ENCODE measurements at regions not wholly inside any gene's neighbourhood (a gene's known extent, or its start where the extent isn't known, plus 50 kb on each side); places are given as distances from the start of the nearest gene placed in this dataset.
"Not testable (repeated sequence)": the region's sequence is repeated elsewhere in the genome, so short reads cannot be mapped to it uniquely, and the experiment has no call there.

DNA sequence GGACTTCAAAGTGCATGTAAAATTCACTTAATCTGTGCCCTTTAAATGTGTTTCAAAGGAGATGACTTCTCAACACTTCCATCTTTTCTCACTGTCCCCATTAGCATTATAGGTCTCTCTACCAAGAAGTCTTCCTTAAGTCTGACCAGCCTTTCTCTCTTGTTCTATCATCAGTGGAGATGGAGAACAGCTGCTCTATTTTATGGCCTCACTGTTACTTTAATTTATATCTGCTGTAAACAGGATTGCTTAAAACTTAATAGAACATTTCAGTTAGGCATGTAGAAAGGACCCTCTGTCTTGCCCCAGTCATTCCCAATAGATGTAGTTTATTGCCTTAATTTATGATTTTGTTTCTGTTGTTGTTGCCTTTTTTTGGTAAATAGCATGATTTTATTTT, 86.0 kb upstream of the CDC42EP3 start:
- DNase-seq (ENCODE audit: extremely low read depth, low read depth, low spot score) = not testable (repeated sequence)

DNA sequence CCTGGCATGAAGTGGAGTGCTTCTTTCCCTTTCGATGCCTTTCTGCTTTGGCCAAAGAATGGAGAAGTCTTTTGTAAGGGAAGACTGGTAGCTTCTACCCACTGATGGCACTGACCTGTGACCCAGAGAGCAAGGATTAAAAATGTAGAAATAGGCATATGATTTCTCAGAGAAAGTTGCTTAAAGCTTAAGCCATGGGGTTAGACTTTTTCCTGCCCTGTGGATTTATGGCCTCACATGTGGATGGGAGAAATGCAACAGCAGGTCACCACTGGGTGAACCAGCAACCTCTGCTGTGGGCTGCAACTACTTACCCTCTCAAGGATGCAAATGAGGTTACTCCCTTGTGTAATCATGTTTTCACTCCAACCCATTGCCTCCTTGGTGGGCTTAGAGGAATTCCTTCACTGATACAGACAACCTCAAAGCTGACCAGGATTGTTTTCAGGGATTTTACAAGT, 86.7 kb upstream of the CDC42EP3 start:
- not testable (repeated sequence) for DNase-seq (ENCODE audit: extremely low read depth, low read depth, low spot score)

DNA sequence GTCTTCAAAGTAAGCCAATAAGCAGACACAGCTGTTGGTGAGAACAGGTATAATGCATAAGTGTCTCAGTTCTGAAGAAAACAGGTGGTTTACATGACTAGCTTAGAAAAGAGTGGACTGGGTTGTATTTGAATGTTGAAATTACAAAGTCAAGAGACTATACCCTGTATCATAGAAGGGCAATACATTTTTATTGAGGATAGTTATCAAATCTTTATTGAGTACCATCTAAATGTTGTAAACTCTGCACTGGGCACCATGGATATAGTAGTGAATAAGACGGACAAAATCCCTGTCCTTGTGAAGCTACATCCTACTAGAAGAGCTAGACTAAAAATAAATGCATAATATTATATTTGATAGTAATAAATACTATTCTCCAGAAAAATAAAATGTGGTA, 88.5 kb upstream of the CDC42EP3 start:
- not testable (repeated sequence) for DNase-seq (ENCODE audit: extremely low read depth, low read depth, low spot score)

DNA sequence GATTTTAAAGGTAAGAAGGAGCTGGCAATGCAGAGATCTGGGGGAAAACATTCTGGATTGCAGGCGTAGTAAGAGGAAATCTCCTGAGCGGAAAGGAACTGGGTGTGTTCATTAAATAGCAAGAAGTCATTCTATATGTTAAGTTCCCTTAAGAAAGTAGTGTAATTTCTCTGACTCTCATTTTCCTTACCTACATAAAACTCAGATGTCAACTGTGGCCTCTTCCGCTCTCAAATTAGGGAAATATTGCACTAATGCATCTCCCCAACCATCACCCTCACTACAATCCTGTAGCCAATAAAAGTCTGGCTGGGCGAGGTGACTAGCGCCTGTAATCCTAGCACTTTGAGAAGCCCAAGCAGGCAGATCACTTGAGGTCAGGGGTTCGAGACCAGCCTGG, 89.0 kb upstream of the CDC42EP3 start:
- no peak for DNase-seq (ENCODE audit: extremely low read depth, low read depth, low spot score)

- not testable (repeated sequence) for DNase-seq (ENCODE audit: extremely low read depth, low read depth, low spot score)
Measured at GRCh38 chr2:37762281-37762680, 90.8 kb upstream of the CDC42EP3 start.

DNA sequence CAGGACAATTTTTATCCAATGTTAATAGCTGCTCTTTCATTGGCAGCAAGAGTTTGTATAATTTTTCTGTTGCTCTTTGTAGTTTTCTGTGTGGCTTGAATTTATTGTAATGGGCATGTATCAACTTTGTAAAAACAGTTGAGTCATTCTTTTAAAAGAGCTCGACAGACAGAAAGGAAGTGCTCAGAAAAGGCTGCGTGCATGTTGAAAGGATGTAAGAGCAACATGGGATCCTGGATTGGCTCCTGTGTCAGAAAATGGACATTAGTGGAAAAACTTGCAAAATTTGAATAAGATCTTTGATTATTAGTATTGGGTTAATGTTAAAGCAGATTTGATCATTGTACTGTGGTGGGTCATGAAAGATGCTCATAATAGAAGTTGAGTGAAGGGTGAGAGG, 93.3 kb upstream of the CDC42EP3 start:
- no peak for DNase-seq (ENCODE audit: extremely low read depth, low read depth, low spot score)

DNA sequence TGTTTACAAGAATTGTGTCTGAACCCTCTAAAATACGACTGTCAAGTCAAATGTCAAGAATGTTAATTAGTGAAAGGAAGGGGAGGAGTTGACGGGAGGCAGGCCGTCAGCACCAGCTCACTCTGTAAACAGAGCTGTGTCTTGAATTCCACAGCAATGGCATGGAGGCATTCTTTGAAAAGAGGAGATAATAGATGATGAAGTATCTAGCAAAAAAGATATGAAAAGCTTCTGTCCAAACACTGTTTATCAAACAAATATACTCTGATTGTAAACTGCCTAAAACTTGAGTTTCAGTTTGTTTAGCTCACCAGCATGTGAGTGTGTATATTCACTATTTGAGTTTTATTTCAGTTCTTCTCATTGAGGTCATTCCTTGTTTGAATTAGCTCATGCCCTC, 94.7 kb upstream of the CDC42EP3 start:
- DNase-seq (ENCODE audit: extremely low read depth, low read depth, low spot score) = no peak

DNA sequence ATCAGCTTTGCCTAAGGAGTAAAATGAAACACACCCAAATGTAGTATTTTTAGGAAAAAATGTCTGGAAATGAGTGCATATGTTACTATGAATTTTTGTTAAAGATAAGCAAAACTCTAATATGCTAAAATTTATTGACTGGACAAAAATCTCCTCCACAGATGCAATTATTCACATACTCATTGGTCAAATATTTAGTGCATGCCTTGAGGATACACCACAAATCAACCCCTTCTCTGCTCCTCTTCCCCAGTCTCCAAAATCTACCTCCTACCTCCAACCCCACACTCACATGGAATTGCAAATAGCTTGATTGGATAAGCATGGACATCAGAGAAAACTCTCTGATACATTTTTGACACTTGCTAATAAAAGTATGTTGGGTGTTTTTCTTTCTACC, 95.6 kb upstream of the CDC42EP3 start:
- no peak for DNase-seq (ENCODE audit: extremely low read depth, low read depth, low spot score)

DNA sequence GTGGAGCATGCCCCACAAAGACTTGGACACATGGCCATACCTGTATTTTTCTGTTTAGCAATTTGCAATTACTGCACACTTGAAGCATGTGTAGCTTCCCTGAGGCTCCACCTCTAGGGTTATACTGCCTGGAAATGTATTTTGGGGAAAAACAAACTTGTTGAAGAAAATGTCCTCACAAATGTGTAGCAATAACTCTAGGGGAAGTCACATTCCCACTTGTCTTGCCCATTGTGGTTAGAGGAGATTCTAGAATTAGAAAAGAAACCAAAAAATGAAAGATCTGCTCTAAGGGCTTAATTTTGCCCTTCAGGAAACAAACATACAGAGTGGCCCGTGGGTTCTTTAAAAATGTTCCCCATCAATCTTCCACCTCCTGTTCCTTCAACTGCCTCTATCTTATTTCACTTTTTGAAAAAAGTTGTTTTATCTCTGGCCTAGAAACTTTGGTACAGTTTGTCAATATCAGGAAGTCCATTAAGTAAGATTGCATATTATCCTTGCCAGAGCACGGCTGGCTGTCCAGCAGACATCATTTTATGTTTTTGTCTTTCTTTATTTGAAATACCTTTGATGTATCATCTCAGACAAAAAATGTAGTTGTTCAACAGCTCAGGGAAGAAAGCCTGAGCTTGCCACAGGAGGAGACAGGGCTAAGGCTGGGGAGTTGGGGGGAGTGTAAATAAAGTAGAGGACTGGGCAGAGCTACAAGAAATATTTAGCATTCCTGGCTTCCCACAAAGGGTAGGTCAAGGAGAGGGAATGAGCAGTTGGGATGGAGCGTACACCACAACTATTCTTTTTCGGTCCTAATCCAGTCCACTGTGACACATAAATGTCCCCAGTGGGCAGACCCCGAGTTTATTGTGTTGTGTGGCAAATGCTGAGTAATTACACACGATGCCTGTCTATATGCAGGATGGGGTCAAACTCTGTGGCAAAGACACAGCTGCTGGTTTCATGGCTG, 96.8 kb upstream of the CDC42EP3 start:
- no peak for DNase-seq (ENCODE audit: extremely low read depth, low read depth, low spot score)

DNA sequence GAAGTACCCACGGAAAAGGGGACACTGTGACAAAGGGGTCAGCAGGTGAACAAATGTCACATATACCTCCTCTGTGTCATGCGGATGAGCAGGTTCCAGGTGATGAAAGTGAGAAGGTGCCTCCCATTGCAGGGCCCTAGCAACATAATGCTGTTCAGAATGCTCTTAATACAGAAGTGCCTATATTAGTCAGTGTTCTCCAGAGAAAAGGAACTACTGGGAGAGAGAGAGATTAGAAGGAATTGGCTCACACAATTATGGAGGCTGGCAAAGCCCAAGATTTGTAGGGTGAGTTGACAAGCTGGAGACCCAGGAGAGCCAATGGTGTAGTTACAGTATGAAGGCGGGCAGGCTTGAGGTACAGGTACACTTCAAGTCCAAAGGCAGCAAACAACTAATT, 98.1 kb upstream of the CDC42EP3 start:
- no peak for DNase-seq (ENCODE audit: extremely low read depth, low read depth, low spot score)

DNA sequence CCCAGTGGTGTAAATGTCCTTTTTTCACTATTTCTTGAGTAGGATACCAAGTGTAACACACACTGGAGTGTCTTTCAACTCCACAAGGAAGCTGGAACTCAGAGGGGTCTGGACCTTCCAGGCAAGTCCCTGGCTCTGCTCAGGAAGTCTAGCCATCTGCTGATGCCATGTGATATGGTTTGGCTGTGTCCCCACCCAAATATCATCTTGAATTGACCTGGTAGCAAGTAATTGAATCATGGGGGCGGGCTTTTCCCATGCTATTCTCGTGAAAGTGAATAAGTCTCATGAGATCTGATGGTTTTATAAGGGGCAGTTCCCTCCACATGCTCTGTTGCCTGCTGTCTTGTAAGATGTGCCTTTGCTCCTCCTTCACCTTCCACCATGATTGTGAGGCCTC, 99.4 kb upstream of the CDC42EP3 start:
- no peak for DNase-seq (ENCODE audit: extremely low read depth, low read depth, low spot score)

DNA sequence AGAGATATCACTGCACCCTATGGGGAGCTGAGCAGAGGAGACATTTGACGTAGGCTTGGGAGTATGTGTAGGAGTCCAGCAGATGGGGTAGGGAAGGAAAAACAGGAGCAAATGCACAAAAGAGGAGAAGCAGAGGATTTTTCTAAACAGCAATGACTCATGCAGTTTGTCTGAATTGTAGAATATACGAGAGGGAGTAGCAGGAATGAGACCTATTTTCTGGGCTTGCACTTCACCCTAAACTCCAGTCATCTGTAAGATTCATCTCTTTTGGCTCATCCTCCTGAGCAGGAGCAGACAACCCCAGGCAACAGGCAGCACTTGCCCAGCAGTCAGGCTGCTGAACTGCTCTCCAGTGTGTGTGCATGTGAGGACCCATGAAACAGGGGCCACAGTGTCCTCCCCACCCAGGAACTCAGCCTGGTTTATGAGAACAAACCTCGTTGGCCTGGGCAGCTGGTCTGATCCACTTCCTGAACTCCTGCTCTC, 100.2 kb upstream of the CDC42EP3 start:
- no peak for DNase-seq (ENCODE audit: extremely low read depth, low read depth, low spot score)

DNA sequence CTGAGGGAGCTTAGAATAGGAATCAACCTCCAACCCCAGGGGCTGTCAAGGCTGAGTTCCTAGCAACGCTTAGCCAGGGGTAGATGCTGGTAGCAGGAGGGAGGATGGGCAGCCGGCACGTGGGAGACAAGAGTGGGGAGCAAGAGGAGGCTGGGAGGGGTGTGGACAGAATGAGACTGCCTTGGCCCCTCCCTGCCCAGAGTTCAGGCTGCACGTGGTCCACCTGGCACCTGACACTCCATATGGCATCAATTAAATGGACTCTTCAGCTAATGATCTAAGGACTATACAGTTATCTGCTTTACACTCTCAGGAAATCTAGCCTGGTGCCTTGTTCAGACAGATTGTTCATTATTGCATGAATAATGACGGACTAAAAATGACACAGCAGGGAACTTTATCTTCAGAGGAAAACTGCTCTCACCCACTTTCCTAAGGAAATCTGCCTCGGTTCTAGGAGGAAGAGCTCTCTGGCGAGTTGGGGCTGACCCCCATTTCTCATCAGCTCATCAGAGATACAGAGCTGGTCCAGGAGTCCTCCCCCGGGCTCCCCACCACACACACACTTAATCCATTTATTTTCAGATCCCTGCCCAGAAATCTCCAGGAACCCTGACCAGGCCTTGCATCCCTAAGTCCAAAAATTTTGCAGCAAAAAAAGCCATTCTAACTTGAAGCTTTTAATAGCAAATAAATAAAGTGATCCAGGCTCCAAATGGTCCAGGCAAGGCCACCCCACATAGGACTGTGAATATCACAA, 102.1 kb upstream of the CDC42EP3 start:
- no peak for DNase-seq (ENCODE audit: extremely low read depth, low read depth, low spot score)

DNA sequence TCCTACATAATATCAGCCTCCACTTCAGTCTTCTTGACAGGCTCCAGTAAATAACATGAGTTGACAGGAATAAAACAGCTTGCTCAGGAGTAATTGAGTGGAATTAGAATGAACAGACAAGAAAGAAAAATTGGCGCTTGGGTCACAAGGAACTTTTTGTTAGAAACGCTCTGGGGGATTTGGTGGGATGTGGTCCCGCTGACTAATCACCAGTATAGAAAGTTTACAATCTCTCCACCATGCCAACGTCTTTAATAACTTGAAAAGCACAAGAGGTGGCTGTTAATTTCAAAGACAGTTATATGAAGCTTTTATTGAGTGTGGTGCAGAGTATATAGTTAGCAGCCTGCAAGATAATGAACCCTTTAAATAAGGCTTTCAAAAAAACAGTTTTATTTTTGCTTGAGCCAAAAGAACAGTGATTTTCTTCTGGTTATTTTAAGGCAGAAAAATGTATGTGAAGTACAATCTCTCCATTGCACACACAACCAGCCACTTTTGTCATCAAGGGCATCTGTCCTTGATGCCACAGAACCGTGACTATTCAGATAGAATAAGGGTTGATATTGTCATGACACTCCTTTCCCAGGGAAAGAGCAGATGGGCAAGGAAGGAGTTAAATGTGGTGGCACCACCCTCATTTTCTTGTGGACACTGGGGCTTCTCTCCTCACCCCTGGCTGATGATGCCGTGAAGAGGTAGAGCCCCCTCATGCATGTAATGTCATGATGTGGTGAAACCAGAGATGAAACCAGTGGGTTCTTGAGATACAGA, 102.9 kb upstream of the CDC42EP3 start:
- DNase-seq (ENCODE audit: extremely low read depth, low read depth, low spot score) = not testable (repeated sequence)

DNA sequence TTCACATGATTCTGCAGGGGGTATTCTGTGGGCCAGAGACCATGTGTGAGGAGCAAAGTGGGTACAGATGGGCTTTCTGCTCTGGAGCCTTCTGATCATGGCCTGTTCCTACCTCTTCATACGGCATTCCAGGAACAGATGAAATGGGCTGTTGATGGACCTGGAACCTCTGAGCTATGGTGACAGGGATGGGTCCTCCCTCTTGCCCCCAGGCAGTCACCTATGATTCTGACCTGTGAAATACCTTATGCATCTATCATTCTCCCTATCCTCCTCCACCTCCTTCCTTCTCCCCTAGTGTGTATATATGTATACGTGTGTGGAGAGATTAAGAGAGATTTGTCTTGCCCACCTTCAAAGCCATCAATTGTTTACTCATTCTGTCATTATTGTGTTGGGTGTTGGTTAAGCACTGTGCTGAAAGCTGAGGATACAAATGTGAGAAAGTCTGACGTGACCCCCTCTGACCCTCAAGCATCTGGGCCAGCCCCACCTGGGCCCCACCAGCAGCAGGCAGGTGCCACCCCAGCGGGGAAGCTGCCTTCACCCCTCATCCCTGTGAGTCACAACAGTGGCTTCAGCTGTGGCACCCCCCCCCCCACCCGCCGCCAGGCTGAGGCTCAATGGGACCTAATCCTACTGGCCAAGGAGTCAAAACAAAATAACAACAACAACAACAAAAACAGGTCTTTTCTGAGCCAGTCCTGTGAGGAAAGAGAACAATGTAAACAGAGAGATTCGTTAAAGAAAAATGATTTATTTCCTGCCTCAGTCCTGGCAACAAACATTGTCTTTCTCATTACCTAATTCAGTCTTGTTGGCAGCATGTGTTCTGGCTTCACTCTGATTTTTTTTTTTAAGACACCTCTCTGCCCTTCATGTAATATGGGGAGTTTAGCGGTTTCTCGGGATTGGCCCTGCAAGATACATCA, 103.8 kb upstream of the CDC42EP3 start:
- no peak for DNase-seq (ENCODE audit: extremely low read depth, low read depth, low spot score)

DNA sequence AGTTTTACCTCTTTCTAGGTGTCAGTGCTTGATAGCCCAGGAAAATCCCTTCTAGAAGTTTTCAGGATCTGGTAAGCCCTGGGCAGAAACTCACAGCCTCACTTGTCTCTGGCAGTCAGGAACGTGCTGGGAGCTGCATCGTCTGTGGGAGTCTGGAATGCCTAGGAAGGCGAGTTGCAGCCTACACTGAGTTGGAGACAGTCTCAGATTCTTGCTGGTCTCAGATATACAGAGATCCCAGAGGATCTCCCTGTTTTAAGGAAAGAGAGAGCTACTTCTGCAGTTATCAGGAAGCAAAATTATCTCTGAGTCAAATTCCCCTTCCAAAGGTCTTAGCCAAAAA, 104.4 kb upstream of the CDC42EP3 start:
- no peak for DNase-seq (ENCODE audit: extremely low read depth, low read depth, low spot score)

DNA sequence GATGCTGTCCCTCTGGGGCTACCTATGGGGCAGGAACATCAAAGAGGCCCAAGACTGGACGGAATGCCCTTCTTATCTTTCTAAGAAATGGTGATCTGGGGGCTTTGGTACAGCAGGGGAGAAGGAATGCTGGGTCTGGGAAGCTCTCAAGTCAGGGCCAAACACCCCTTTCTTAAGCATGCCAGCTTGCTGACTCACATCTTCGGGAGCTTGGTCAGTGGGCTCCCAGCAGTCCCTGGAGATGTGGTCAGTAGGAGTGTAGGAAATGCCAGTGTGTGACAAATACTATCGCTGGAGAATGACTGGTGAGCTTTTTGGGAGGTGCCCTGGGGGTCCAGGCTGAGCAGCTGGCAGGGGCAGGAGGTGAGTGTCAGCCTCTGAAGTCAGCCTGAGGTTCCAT, 105.0 kb upstream of the CDC42EP3 start:
- DNase-seq (ENCODE audit: extremely low read depth, low read depth, low spot score) = no peak

DNA sequence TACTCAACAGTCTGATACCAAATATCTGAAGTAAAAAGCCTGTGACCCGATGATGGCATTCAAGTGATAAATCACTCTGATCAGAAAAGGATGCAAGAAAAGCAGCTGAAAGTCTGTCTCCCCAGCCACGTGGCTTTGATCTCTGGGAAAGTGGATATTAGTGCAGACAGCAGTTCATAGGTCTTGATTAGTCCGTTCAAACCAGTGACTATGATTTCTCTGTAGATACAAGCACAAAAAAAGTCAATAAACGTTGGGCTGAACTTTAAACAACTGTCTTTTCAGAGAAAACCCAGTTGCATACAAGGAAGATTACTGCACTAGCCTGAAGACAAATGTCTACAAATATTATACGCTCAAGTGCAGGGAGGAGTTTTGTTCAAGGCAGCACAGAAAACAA, 107.7 kb upstream of the CDC42EP3 start:
- DNase-seq (ENCODE audit: extremely low read depth, low read depth, low spot score) = no peak

- DNase-seq (ENCODE audit: extremely low read depth, low read depth, low spot score) = no peak
Measured at GRCh38 chr2:37779611-37780386, 108.4 kb upstream of the CDC42EP3 start.
